ENCODE measurements at regions not wholly inside any gene's neighbourhood (a gene's known extent, or its start where the extent isn't known, plus 50 kb on each side); places are given as distances from the start of the nearest gene placed in this dataset.

DNA sequence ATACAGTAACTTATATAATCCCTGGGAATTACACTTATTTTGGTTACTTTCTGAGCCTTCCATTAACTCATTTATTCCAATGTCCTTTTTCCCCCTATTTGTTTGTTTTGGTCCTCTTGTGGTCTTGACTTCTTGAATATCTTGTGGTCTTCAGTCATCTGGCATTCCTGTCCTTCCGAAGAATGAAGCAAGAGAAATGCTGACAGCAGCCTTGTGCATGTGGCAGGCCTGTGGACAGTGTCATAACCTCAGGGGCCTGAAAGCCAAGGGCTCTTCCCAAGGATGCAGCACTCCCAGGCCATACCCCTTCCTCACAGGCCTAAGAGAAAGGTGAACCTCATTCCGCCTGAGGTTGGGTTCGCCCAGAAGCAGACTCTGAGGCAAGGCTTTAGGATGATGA lies 470.2 kb downstream of the DISC1 start:
- no peaks in the 10 kb centered on the region for H3K36me3 ChIP-seq
- no peak overlapping the region for H3K4me3 ChIP-seq
- no peak for DNase-seq
- no peaks in the 10 kb centered on the region for H3K27me3 ChIP-seq
- no peaks in the 10 kb centered on the region for H3K9me3 ChIP-seq

Data from MG63 (cell line).